ENCODE measurements at regions not wholly inside any gene's neighbourhood (a gene's known extent, or its start where the extent isn't known, plus 50 kb on each side); places are given as distances from the start of the nearest gene placed in this dataset.

DNA sequence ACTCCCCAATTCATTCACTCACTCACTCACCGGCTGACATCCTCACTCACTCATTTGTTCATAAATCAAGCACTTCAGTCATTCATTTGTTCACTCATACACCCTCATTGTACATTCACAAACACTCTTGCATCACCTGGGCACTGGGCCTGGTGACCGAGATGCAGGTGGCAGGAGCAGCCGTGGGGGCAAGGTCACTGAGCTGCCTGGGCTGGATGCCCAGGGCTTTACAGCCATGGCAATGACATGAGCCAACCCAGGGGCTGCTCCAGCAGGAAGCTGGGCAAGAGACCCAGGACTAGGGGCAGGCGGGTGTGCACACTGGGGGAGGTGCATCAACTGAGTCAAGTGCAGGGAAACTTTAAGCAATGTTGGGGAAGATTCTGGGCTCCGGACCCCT lies 113.6 kb upstream of the IGSF21 start:
- TF ChIP-seq, protein P1, sequence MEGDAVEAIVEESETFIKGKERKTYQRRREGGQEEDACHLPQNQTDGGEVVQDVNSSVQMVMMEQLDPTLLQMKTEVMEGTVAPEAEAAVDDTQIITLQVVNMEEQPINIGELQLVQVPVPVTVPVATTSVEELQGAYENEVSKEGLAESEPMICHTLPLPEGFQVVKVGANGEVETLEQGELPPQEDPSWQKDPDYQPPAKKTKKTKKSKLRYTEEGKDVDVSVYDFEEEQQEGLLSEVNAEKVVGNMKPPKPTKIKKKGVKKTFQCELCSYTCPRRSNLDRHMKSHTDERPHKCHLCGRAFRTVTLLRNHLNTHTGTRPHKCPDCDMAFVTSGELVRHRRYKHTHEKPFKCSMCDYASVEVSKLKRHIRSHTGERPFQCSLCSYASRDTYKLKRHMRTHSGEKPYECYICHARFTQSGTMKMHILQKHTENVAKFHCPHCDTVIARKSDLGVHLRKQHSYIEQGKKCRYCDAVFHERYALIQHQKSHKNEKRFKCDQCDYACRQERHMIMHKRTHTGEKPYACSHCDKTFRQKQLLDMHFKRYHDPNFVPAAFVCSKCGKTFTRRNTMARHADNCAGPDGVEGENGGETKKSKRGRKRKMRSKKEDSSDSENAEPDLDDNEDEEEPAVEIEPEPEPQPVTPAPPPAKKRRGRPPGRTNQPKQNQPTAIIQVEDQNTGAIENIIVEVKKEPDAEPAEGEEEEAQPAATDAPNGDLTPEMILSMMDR (IDR thresholded peaks at IDR 0.05; ENCODE audit: insufficient read depth, low read length, poor library complexity, severe bottlenecking), result no peak
- TF ChIP-seq EZH2phosphoT487 (conservative IDR thresholded peaks at IDR 0.05; ENCODE audit: low read length), result no peak

Data from SU-DHL-6 (cell line).